CD4-positive, alpha-beta T cell treated with Interleukin-12 subunit alpha and Interleukin-12 subunit beta, for 1 hour (primary cell): ENCODE measurements at regions not wholly inside any gene's neighbourhood (a gene's known extent, or its start where the extent isn't known, plus 50 kb on each side); places are given as distances from the start of the nearest gene placed in this dataset.
"Not testable (repeated sequence)": the region's sequence is repeated elsewhere in the genome, so short reads cannot be mapped to it uniquely, and the experiment has no call there.

Experiments
- DNase-seq: peaks from one replicate; pipeline ENCODE4 v3.0.0-alpha.2; 2020

- not testable (repeated sequence) for DNase-seq
These were observed 265.5 kb downstream of the POTEB3 start for GRCh38 chr15:21174761-21175160.

GRCh38 chr15:21151203-21151966, 285.3 kb upstream of the POTEB2 start:
- DNase-seq = not testable (repeated sequence)

GRCh38 chr15:21148136-21148535, 282.0 kb upstream of the POTEB2 start:
- DNase-seq = not testable (repeated sequence)

- not testable (repeated sequence) for DNase-seq
These were observed 267.8 kb upstream of the POTEB2 start for GRCh38 chr15:21133893-21134292.

DNA sequence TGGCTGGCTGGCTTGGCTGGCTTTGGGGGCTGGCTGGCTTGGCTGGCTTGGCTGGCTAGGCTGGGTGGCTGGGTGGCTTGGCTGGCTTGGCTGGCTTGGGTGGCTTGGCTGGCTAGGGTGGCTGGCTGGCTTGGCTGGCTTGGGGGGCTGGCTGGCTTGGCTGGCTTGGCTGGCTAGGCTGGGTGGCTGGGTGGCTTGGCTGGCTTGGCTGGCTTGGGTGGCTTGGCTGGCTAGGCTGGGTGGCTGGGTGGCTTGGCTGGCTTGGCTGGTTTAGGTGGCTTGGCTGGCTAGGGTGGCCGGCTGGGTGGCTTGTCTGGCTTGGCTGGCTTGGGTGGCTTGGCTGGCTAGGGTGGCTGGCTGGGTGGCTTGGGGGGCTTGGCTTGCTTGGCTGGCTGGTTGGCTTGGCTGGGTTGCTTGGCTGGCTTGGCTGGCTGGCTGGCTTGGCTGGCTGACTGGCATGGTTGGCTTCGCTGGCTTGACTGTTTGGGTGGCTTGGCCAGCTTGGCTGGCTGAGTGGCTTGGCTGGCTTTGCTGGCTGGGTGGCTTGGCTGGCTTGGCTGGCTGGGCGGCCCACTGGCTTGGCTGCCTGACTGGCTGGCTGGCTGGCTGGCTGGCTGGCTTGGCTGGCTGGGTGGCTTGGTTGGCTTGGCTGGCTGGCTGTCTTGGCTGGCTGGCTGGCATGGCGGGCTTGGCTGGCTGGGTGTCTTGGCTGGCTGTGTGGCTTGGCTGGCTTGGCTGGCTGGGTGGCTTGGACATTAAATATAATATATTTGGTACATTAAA, 246.3 kb upstream of the POTEB2 start:
- not testable (repeated sequence) for DNase-seq

DNA sequence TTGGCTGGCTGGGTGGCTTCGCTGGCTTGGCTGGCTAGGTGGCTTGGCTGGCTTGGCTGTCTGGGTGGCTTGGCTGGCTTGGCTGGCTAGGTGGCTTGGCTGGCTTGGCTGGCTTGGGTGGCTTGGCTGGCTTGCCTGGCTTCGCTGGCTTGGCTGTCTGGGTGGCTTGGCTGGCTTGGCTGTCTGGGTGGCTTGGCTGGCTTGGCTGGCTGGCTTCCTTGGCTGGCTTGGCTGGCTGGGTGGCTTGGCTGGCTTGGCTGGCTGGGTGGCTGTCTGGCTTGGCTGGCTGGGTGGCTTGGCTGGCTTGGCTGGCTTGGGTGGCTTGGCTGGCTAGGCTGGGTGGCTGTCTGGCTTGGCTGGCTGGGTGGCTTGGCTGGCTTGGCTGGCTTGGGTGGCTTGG, 245.7 kb upstream of the POTEB2 start:
- not testable (repeated sequence) for DNase-seq

DNA sequence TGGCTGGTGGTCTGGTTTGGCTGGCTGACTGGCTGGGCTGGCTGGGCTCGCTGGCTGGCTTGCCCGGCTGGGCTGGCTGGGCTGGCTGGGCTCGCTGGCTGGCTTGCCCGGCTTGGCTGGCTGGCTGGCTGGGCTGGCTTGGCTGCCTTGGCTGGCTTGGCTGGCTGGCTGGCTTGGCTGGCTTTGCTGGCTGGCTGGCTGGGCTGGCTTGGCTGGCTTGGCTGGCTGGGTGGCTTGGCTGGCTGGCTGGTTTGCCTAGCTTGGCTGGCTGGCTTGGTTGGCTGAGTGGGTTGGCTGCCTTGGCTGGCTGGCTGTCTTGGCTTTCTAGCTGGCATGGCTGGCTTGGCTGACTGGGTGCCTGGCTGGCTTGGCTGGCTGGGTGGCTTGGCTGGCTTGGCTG, 245.1 kb upstream of the POTEB2 start:
- not testable (repeated sequence) for DNase-seq

DNA sequence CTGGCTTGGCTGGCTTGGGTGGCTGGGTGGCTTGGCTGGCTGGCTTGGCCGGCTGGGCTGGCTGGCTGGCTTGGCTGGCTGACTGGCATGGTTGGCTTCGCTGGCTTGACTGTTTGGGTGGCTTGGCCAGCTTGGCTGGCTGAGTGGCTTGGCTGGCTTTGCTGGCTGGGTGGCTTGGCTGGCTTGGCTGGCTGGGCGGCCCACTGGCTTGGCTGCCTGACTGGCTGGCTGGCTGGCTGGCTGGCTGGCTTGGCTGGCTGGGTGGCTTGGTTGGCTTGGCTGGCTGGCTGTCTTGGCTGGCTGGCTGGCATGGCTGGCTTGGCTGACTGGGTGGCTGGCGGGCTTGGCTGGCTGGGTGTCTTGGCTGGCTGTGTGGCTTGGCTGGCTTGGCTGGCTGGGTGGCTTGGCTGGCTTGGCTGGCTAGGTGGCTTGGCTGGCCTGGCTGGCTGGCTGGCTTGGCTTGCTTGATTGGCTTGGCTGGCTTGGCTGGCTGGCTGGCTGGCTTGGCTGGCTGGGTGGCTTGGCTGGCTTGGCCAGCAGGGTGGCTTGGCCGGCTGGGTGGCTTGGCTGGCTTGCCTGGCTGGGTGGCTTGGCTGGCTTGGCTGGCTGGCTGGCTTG, 244.2 kb upstream of the POTEB2 start:
- DNase-seq = peak; percentile 3

GRCh38 chr15:21108384-21108783, 242.3 kb upstream of the POTEB2 start:
- not testable (repeated sequence) for DNase-seq

GRCh38 chr15:21107399-21108381, 241.6 kb upstream of the POTEB2 start:
- DNase-seq = peak; percentile 4

- not testable (repeated sequence) for DNase-seq
These were observed 230.5 kb upstream of the POTEB2 start for GRCh38 chr15:21096599-21096998.

DNA sequence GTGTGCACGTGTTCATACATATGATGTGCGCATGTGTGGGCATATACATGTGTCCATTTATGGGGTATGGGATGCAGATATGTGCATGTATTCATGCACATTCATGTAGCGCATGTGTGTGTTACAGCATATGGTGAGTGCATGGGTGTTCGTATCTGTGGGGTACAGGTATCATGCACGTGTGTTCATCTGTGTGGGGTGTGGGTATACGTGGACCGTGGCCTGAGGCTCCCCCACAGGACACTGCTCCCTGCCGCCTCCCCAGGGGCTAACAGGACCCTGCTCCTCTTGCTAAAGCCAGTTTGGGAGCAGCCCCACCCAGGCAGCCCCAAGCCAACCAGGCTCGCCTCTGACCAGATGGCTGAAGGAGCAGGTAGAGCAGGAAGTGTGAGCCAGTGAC, 213.4 kb upstream of the POTEB2 start:
- not testable (repeated sequence) for DNase-seq

DNA sequence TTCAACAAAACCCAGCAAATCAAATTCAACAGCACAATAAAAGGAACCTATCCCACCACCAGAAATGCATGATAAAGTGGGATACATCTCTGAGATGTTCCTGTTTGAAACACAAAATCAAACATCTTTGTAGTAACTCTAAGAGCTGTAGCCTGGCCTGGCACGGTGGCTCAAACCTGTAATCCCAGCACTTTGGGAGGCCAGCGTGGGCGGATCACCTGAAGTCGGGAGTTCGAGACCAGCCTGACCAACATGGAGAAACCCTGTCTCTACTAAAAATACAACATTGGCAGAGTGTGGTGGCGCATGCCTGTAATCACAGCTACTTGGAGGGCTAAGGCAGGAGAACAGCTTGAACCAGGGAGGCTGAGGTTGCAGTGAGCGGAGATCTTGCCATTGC, 202.8 kb upstream of the POTEB2 start:
- DNase-seq = not testable (repeated sequence)

DNA sequence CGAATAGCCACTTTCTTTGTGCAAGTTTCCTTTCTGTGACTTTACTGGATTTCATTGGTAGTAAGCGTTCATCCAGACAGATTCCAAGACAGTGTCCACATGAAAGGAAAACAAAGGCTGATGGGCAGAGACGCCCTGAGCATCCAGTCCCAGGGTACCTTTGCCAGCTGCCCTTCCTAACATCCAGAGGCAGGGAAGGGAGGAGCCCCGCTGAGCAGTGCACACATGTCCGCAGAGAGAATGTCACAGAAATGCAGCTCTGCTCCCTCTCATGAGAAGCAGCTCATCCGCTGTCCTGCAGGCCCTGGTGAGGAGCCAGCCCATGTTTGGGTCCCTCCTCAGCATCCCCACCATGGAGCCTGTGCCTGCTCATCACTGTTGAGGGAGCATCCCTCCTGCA, 197.4 kb upstream of the POTEB2 start:
- not testable (repeated sequence) for DNase-seq

DNA sequence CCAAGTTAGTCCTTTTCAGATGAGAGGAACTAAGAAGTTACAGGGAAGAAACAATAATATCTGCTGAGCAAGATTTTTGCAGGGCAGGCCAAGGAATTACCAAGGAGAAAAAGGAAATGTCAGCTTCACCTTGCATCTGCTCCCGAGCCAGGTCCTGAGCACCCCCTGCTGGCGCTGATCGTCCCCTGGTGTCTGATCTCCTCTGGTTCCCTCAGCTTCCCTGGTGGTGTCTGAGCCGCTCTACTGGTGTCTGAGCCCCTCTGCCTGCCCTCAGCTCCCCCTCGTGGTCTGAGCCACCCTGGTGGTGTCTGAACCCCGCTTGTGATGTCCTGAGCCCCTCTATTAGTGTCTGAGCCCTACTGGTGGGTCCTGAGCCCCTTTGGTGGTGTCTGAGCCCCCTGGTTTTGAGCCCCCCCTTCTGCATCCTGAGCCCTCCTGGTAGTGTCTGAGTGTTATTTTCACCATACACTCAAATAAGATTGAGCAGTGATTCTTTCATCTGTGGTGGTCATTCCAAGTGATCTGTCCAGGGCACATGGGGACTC, 196.6 kb upstream of the POTEB2 start:
- DNase-seq = not testable (repeated sequence)

- not testable (repeated sequence) for DNase-seq
These were observed 185.8 kb upstream of the POTEB2 start for GRCh38 chr15:21051866-21052265.

DNA sequence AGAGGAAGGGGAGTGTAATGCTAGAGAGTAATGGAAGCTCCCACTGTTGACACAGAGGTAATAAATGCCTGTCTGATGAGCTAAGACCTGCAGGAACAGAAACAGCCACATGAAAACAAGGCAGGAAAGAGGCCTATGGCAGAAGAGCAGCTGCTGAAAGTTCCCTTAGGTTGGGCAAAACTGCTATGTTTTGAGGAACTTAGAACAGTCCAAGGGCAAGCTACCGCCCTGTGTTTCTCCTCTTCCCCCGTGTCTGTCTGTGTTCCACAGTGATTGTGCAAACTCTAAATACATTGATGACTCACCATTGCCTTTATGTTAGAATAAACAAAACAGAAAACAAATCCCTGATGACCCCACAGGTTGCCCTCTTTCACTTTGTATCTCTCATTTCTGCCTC, 165.6 kb upstream of the POTEB2 start:
- not testable (repeated sequence) for DNase-seq

DNA sequence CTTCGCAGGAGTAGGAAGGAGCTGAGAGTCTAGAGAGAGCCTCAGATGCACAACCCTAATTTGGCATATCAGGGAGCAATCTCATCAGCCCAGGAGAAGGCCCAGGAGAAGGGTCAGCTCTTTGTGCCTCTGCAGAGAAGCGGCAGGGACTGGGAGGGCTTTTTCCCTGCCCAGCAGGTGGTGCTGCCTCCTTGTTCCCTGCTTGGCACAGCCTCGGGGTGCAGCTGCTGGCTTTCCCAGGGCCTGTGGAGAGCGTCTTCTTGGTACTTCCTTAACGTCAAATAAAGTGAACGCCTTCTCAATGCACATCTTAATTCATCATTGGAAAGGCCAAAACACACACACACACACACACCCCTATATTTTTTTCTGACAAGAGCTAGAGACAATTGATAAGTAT, 162.9 kb upstream of the POTEB2 start:
- DNase-seq = not testable (repeated sequence)

DNA sequence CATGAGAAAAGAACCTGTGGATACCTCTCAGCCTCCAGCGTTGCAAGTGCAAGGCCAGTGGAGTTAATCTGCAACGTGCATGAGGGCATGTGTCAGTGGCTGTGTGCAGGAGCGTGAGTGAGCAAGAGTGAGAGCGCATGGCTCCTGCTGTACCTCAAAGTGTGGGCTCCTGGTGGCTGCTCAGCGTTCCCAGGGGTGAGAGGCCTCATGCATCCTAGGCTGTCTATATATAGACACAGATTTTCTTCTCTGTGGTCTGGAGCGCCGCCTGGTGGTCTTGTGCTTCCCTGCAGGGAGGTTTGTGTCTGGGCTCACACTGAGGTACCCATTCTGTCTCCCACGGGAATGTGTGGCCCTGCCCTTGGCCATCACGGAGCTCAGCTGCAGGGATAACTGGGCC, 161.8 kb upstream of the POTEB2 start:
- not testable (repeated sequence) for DNase-seq

DNA sequence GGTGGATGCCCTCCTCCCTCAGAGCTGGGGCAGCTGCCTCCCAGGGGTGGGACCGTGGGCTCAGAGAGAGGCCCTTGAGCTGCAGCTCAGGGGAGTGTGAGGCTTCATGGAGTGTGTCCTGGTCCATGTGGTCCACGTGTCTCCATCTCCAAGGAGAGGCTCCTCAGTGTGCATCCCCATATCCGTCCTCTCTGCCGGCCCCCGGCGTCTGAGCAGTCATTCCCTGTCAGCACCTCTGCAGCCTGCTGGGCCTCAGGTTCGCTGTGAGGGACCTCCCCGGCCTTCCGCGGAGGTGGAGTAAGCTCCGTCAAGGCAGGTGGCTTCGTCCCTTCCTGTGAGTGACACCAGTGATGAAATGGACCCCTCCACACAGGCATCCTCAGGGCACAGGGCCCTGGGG, 160.7 kb upstream of the POTEB2 start:
- not testable (repeated sequence) for DNase-seq

DNA sequence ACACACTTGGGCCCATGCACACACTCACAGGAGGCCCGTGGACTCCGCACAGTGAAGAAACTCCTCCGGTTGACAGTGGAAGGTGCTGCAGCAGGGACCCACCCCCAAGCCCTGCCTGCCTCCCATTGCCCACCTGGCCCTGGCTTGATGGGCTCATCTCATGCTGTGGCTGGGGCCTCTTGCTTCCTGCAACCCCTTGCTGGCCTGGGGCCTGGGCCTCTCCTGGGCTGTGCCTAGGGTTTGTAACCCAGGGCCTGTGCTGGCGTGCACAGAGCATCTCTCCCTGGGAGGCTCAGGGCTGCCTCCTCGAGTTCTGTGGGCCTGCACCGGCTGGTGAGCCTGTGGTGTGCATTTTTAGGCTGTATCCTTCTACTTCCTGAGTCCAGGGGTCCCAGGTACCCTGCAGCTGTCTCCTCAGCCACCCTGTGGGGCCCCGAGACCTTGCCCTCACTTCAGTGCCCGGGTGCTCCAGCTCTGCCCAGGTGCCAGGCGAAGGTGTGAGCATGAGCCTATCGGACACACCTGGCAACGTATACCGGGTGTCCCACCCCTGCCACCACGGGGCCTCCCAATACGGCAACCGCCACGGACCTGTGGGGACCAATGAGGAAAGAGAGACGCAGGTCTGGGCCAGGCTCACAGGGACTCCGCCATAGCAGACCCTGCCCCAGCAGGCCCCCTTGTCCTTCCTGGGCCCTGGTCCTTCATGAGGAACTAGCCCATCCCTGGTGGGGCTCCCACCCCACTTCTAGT, 158.3 kb upstream of the POTEB2 start:
- DNase-seq = not testable (repeated sequence)
